PC-3 (cell line): ENCODE measurements at regions not wholly inside any gene's neighbourhood (a gene's known extent, or its start where the extent isn't known, plus 50 kb on each side); places are given as distances from the start of the nearest gene placed in this dataset.

Experiments used
- ATAC-seq: fragments of 200-7000 bp; cut with Tn5 transposase; 2 replicates; pipeline ENCODE4 v1.9.1; 2020; ENCODE audit warnings: mild to moderate bottlenecking, moderate library complexity
- BruUV-seq: library from RNA; stranded (reverse); fragments of 400-500 nt; replicated peaks from 2 replicates; lab custom pipeline; 2021; lab: Mats Ljungman, UMichigan
- CTCF ChIA-PET: fragments of 300-600 bp; sonication (Branson Sonifier 250); formaldehyde crosslinking; loops from one replicate; lab custom pipeline; 2022; ENCODE audit warnings: antibody characterized with exemption; lab: Charles Lee
- POLR2A ChIA-PET: fragments of 300-600 bp; sonication (Branson Sonifier 250); formaldehyde crosslinking; loops from one replicate; lab custom pipeline; 2022; ENCODE audit warnings: antibody characterized with exemption; ENCODE audit not compliant: unreplicated experiment; lab: Charles Lee
- DNase-seq: peaks from one replicate; pipeline ENCODE4 v3.0.0-alpha.2; 2015
- H2AFZ ChIP-seq: fragments of 300-600 bp; sonication (generic); 2 replicates; pipeline ENCODE4 v1.6.0; 2016; ENCODE audit warnings: antibody characterized with exemption, low read length
- H3F3A ChIP-seq: fragments of 300-600 bp; sonication (generic); one replicate; pipeline ENCODE4 v1.6.0; 2017; ENCODE audit warnings: antibody characterized with exemption, low read length, control low read depth, mild to moderate bottlenecking; ENCODE audit not compliant: unreplicated experiment
- H3K27ac ChIP-seq: fragments of 300-600 bp; sonication (generic); 2 replicates; pipeline ENCODE4 v1.5.1; 2016; ENCODE audit warnings: mild to moderate bottlenecking, low read length
- H3K27me3 ChIP-seq: fragments of 300-600 bp; sonication (generic); 2 replicates; pipeline ENCODE4 v1.6.1; 2016; ENCODE audit warnings: low read length, mixed read lengths
- H3K36me3 ChIP-seq: fragments of 300-600 bp; sonication (generic); 2 replicates; pipeline ENCODE4 v1.6.1; 2016; ENCODE audit warnings: low read depth, mixed run types, low read length, mixed read lengths
- H3K4me1 ChIP-seq: fragments of 300-600 bp; sonication (generic); 2 replicates; pipeline ENCODE4 v1.5.1; 2016; ENCODE audit warnings: low read length; ENCODE audit not compliant: insufficient read depth
- H3K4me2 ChIP-seq: fragments of 300-600 bp; sonication (generic); 2 replicates; pipeline ENCODE4 v1.6.0; 2016; ENCODE audit warnings: low read length
- H3K4me3 ChIP-seq: fragments of 300-600 bp; sonication (generic); 2 replicates; pipeline ENCODE4 v1.5.1; 2016; ENCODE audit warnings: mild to moderate bottlenecking, low read length, mixed read lengths
- H3K79me2 ChIP-seq: fragments of 300-600 bp; sonication (generic); 2 replicates; pipeline ENCODE4 v1.6.1; 2017; ENCODE audit warnings: low read length, mixed read lengths
- H3K9ac ChIP-seq: fragments of 300-600 bp; sonication (generic); 2 replicates; pipeline ENCODE4 v1.6.0; 2016; ENCODE audit warnings: mild to moderate bottlenecking, low read length
- H3K9me2 ChIP-seq: fragments of 300-600 bp; sonication (generic); replicated peaks from 2 replicates; pipeline ENCODE4 v1.6.1; 2016; ENCODE audit warnings: mixed run types, low read length, mixed read lengths
- H3K9me3 ChIP-seq: fragments of 300-600 bp; sonication (generic); 2 replicates; pipeline ENCODE4 v1.6.1; 2016; ENCODE audit warnings: low read length, mixed read lengths
- H4K20me1 ChIP-seq: fragments of 300-600 bp; sonication (generic); 2 replicates; pipeline ENCODE4 v1.6.1; 2016; ENCODE audit warnings: low read length, mixed read lengths
- EZH2 ChIP-seq: fragments of 300-600 bp; sonication (generic); IDR thresholded peaks from one replicate; pipeline ENCODE4 v1.6.1; 2017; ENCODE audit warnings: antibody characterized with exemption, mild to moderate bottlenecking, low read length; ENCODE audit not compliant: unreplicated experiment
- EZH2phosphoT487 ChIP-seq: fragments of 300-600 bp; sonication (generic); IDR thresholded peaks from 2 replicates; pipeline ENCODE4 v1.6.1; 2018; ENCODE audit warnings: mild to moderate bottlenecking, antibody characterized with exemption, low read length, borderline replicate concordance
- intact Hi-C: fragments of 100-400 bp; cut with micrococcal nuclease; formaldehyde crosslinking; loops from 2 replicates; pipeline ENCODE4 v1.9.0; 2023
- TF ChIP-seq, protein P1 (sequence below): fragments of 300-600 bp; sonication (generic); conservative IDR thresholded peaks from 2 replicates; pipeline ENCODE4 v1.5.1; 2017; ENCODE audit warnings: antibody characterized with exemption, low read depth, mild to moderate bottlenecking, low read length

GRCh38 chr14:86627080-86627479 lies 1097.1 kb downstream of the FLRT2 start:
- H3K9me3 ChIP-seq: no peaks in the 10 kb centered on the region; the same call in 1 of the 2 replicates
- no peak for DNase-seq
- CTCF ChIA-PET: no interaction called here

DNA sequence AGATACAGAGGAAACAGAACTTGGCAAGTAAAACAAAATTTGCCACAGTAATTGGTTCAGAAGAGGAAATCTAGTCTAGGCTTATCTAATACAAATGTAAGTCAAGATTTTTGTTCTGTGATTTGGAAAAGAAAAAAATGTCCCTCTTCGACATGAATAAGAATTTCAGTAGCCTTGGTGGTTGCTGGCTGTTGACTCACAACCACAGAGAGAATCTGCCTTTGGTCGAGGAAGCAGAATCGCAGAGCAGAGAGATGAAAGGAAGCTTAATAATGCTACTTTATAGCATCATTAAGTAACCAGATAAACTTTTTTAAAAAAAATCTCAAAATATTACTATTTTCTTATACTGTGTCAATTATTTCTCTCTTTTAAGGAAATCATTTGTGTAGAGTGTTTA lies 1096.6 kb downstream of the FLRT2 start:
- Histone ChIP-seq H3K9ac (no peak overlapping the region), H3K4me3 (no peak overlapping the region), H3F3A (no peaks in the 10 kb centered on the region), H3K27ac (no peak overlapping the region), H3K9me2 (no peaks in the 10 kb centered on the region), H2AFZ (no peak overlapping the region), H3K27me3 (no peaks in the 10 kb centered on the region), H4K20me1 (no peaks in the 10 kb centered on the region), H3K4me2 (no peak overlapping the region), H3K79me2 (no peaks in the 10 kb centered on the region), H3K36me3 (no peaks in the 10 kb centered on the region), H3K9me3 (no peaks in the 10 kb centered on the region; the same call in 1 of the 2 replicates), H3K4me1 (no peaks in the 10 kb centered on the region)
- ChIA-PET POLR2A (no interaction called here), CTCF (no interaction called here)
- intact Hi-C loops: no loop called here
- no TSS peak for BruUV-seq
- no peak for TF ChIP-seq EZH2
- TF ChIP-seq, protein P1, sequence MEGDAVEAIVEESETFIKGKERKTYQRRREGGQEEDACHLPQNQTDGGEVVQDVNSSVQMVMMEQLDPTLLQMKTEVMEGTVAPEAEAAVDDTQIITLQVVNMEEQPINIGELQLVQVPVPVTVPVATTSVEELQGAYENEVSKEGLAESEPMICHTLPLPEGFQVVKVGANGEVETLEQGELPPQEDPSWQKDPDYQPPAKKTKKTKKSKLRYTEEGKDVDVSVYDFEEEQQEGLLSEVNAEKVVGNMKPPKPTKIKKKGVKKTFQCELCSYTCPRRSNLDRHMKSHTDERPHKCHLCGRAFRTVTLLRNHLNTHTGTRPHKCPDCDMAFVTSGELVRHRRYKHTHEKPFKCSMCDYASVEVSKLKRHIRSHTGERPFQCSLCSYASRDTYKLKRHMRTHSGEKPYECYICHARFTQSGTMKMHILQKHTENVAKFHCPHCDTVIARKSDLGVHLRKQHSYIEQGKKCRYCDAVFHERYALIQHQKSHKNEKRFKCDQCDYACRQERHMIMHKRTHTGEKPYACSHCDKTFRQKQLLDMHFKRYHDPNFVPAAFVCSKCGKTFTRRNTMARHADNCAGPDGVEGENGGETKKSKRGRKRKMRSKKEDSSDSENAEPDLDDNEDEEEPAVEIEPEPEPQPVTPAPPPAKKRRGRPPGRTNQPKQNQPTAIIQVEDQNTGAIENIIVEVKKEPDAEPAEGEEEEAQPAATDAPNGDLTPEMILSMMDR: no peak
- TF ChIP-seq EZH2phosphoT487: no peak
- ATAC-seq (no peak), DNase-seq (no peak)

More at GRCh38 chr14:86627080-86627479, 1097.1 kb downstream of the FLRT2 start:
- H3K79me2 ChIP-seq: no peaks in the 10 kb centered on the region
- BruUV-seq: no TSS peak
- no peaks in the 10 kb centered on the region for H3K4me1 ChIP-seq
- H3K9me2 ChIP-seq: no peaks in the 10 kb centered on the region
- no peak for ATAC-seq
- H3F3A ChIP-seq: no peaks in the 10 kb centered on the region
- TF ChIP-seq, protein P1: no peak
- TF ChIP-seq EZH2: no peak
- TF ChIP-seq EZH2phosphoT487: no peak
- H3K4me3 ChIP-seq: no peak overlapping the region
- H4K20me1 ChIP-seq: no peaks in the 10 kb centered on the region
- no peaks in the 10 kb centered on the region for H3K27me3 ChIP-seq
- intact Hi-C loops: no loop called here
- H3K9ac ChIP-seq: no peak overlapping the region
- H2AFZ ChIP-seq: no peak overlapping the region
- POLR2A ChIA-PET: no interaction called here
- H3K4me2 ChIP-seq: no peak overlapping the region
- no peak overlapping the region for H3K27ac ChIP-seq
- no peaks in the 10 kb centered on the region for H3K36me3 ChIP-seq

- POLR2A ChIA-PET: no interaction called here
- CTCF ChIA-PET: no interaction called here
- Histone ChIP-seq H3K4me2 (no peak overlapping the region), H3K27me3 (no peaks in the 10 kb centered on the region), H3K9ac (no peak overlapping the region), H3K27ac (no peak overlapping the region), H3K36me3 (no peaks in the 10 kb centered on the region), H3K79me2 (no peaks in the 10 kb centered on the region), H4K20me1 (no peaks in the 10 kb centered on the region), H3K4me3 (no peak overlapping the region), H3K4me1 (no peaks in the 10 kb centered on the region), H3F3A (no peaks in the 10 kb centered on the region), H3K9me3 (no peaks in the 10 kb centered on the region), H2AFZ (no peak overlapping the region), H3K9me2 (no peaks in the 10 kb centered on the region)
- intact Hi-C loops: no loop called here
- BruUV-seq: no TSS peak
- TF ChIP-seq, protein P1: no peak
- TF ChIP-seq EZH2 (no peak), EZH2phosphoT487 (no peak)
- ATAC-seq: no peak
- no peak for DNase-seq
These were observed 1095.7 kb downstream of the FLRT2 start for GRCh38 chr14:86625637-86626036.
